Epithelial cell of proximal tubule (primary cell): ENCODE measurements at regions not wholly inside any gene's neighbourhood (a gene's known extent, or its start where the extent isn't known, plus 50 kb on each side); places are given as distances from the start of the nearest gene placed in this dataset.

Source experiments
- DNase-seq: peaks from one replicate; pipeline ENCODE4 v3.0.0-alpha.2; 2011; ENCODE audit warnings: low read depth
- H3K4me3 ChIP-seq: 2 replicates; pipeline ENCODE4 v1.5.1; 2011; ENCODE audit warnings: low read depth, mild to moderate bottlenecking, low read length
- CTCF ChIP-seq: conservative IDR thresholded peaks from 2 replicates; pipeline ENCODE4 v1.5.1; 2012; ENCODE audit warnings: low read depth, mild to moderate bottlenecking, low read length

DNA sequence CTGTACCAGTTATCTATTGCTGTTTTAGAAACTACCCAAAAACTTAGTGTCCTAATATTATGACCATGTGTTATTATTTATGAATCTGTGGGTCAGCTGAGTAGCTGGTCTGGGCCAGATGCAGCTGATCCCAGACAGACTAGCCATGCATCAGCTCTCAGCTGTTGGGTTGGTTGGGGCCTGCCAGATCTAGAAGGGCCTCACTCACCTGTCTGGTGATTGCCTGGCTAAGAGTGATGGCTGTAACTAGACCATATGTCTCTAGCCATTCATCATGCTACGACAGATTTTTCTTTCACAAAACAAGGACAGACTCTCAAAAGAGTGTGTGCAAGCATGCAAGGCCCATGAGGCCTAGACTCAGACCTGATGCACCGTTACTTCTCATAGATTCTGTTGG, 403.2 kb downstream of the SAMD5 start:
- no peak for TF ChIP-seq CTCF
- H3K4me3 ChIP-seq, result no peak overlapping the region
- DNase-seq, result no peak

DNA sequence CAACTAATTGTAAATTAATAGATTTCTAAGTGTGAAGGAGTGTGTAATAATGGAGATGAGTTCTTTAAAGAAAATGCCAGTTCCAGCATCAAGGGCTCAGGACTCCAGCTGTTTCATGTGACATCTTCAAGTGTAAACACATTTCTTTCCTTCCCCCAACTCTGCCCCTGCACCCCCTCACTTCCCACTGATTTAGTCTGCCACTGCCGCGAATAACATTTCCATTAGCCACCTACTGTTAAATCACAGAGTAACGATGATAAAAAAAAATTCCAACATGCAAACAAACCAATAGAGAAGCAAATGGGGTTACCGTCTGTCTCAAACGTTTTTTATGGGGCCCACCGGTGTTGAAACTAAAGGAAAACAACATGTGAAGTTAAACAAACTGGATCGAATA, 414.3 kb downstream of the SAMD5 start:
- no peak overlapping the region for H3K4me3 ChIP-seq
- no peak for TF ChIP-seq CTCF
- no peak for DNase-seq

DNA sequence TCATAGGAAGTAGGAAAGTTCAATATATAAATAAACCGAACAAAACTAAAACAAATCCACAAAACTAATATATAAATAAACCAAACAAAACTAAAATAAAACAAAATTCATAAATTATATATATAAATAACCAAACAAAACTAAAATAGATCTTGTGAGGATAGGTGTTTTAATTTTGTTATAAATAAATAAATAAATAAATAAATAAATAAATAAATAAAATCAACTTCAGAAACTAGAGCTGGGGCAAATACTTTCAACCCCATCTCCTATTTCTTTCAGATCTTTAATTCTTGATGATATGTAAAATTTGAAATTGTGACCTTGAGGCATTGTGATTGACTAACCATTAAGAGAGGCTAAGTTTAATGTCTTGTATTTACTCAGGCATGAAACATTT, 416.1 kb downstream of the SAMD5 start:
- no peak overlapping the region for H3K4me3 ChIP-seq
- DNase-seq, result no peak
- no peak for TF ChIP-seq CTCF

- no peak for DNase-seq
- no peak for TF ChIP-seq CTCF
- H3K4me3 ChIP-seq, result no peak overlapping the region
Observed at GRCh38 chr6:147925826-147926225, 416.8 kb upstream of the SASH1 start.

DNA sequence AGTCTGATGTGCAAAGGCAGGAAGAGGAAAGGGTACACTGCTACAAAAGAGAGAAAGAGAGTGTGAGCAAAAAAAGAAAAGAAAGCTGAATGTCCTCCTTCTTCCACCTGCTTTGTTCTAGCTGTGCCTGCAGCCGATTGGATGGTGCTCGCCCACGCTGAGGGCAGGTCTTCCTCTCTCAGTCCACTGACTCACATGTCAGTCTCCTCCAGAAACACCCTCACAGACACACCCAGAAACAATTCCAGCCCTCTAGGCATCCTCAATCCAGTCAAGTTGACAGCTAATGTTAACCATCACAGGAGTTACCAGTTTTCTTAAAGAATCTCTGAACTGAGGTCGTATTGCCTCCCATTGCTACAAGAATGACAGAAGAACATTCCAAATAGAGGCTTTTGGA, 411.9 kb upstream of the SASH1 start:
- no peak for DNase-seq
- TF ChIP-seq CTCF, result no peak
- H3K4me3 ChIP-seq, result no peak overlapping the region

GRCh38 chr6:147933224-147933623, 409.4 kb upstream of the SASH1 start:
- H3K4me3 ChIP-seq, result no peak overlapping the region
- TF ChIP-seq CTCF, result no peak
- DNase-seq, result no peak

DNA sequence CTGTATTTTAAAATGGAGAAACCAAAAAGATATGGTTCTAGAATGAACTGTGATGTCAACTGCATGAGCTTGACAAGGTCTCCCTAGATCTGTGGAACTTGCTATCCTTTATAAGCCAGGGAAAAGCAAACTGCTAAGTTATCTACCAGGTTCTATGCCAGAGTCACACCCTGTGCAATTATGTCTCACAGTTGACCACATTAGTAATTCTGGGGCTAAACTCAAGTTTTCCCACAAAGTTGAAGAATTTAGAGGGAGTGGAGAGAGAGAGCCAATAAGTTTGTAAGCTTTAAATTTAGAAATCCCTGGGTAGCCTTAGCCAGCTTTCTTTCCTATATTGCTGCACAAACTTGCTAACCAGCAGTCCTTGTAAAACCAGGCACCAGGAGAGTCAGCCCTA, 407.0 kb upstream of the SASH1 start:
- DNase-seq, result no peak
- no peak for TF ChIP-seq CTCF
- no peak overlapping the region for H3K4me3 ChIP-seq
